SK-N-SH (cell line): ENCODE measurements at regions not wholly inside any gene's neighbourhood (a gene's known extent, or its start where the extent isn't known, plus 50 kb on each side); places are given as distances from the start of the nearest gene placed in this dataset.

ENCODE experiments used
- CTCF ChIA-PET: fragments of 300-600, 350-600 bp; formaldehyde crosslinking; extraction: SDS; loops from one replicate; lab custom pipeline; 2021; lab: Yijun Ruan, JAX
- POLR2A ChIA-PET: fragments of 350-600 bp; sonication (Branson Sonifier 250); formaldehyde crosslinking; extraction: SDS; loops from one replicate; lab custom pipeline; 2020; ENCODE audit warnings: antibody characterized with exemption, inconsistent platforms; lab: Yijun Ruan, JAX
- DNase-seq: peaks from one replicate; pipeline ENCODE4 v3.0.0; 2012
- H2AFZ ChIP-seq: fragments of 200-600 bp; sonication (generic); 2 replicates; pipeline ENCODE4 v1.8.1; 2016; ENCODE audit warnings: antibody characterized with exemption, mild to moderate bottlenecking, low read depth
- H3F3A ChIP-seq: fragments of 200-600 bp; sonication (generic); replicated peaks from 2 replicates; pipeline ENCODE3; 2016; ENCODE audit warnings: antibody characterized with exemption, mild to moderate bottlenecking; ENCODE audit not compliant: insufficient read depth
- H3K27ac ChIP-seq, 2 experiments: fragments of 200-500 bp in 1 of 2; fragments of 200-600 bp in 1 of 2; sonication (Bioruptor generic) in 1 of 2; sonication (generic), shearing (Covaris generic) in 1 of 2; 2 replicates each; pipeline versions ENCODE4 v1.5.1 to v1.6.1; 2014 to 2016; ENCODE audit warnings: low read depth in 2 of 2, inconsistent platforms in 1 of 2, low read length in 1 of 2, mild to moderate bottlenecking in 1 of 2, mixed read lengths in 1 of 2
- H3K27me3 ChIP-seq: fragments of 200-600 bp; sonication (generic), shearing (Covaris generic); 2 replicates; pipeline ENCODE4 v1.6.1; 2016; ENCODE audit warnings: mixed run types; ENCODE audit not compliant: insufficient read depth
- H3K36me3 ChIP-seq, 2 experiments: fragments of 200-500 bp in 1 of 2; fragments of 200-600 bp in 1 of 2; sonication (Bioruptor generic) in 1 of 2; sonication (generic) in 1 of 2; replicated peaks in 1 of 2; 2 replicates each; pipeline versions ENCODE3 to v1.5.1; 2014 to 2016; ENCODE audit warnings: low read length in 1 of 2, mild to moderate bottlenecking in 1 of 2; ENCODE audit not compliant: insufficient read depth in 2 of 2, control insufficient read depth in 1 of 2
- H3K4me1 ChIP-seq, 2 experiments: fragments of 200-500 bp in 1 of 2; fragments of 200-600 bp in 1 of 2; sonication (Bioruptor generic) in 1 of 2; sonication (generic), shearing (Covaris generic) in 1 of 2; 2 replicates each; pipeline versions ENCODE4 v1.5.1 to v1.6.1; 2014 to 2016; ENCODE audit warnings: low read depth in 1 of 2, low read length in 1 of 2, mixed run types in 1 of 2; ENCODE audit not compliant: insufficient read depth in 2 of 2, control insufficient read depth in 1 of 2
- H3K4me2 ChIP-seq: fragments of 200-600 bp; sonication (generic), shearing (Covaris generic); 2 replicates; pipeline ENCODE4 v1.6.1; 2017; ENCODE audit warnings: mixed run types
- H3K4me3 ChIP-seq, 2 experiments: fragments of 200-500 bp in 1 of 2; fragments of 200-600 bp in 1 of 2; sonication (Bioruptor generic) in 1 of 2; sonication (generic), shearing (Covaris generic) in 1 of 2; 2 replicates each; pipeline versions ENCODE4 v1.5.1 to v1.8.1; 2014 to 2016; ENCODE audit warnings: low read depth in 2 of 2, inconsistent platforms in 1 of 2, low read length in 1 of 2, mild to moderate bottlenecking in 1 of 2, mixed read lengths in 1 of 2, moderate library complexity in 1 of 2
- H3K79me2 ChIP-seq: fragments of 200-600 bp; sonication (generic); 2 replicates; pipeline ENCODE4 v1.8.1; 2017; ENCODE audit warnings: mild to moderate bottlenecking; ENCODE audit not compliant: insufficient read depth
- H3K9ac ChIP-seq: fragments of 200-600 bp; sonication (generic); 2 replicates; pipeline ENCODE4 v1.6.1; 2017; ENCODE audit warnings: mixed run types
- H3K9me2 ChIP-seq: fragments of 200-600 bp; sonication (generic); 2 replicates; pipeline ENCODE4 v1.6.1; 2017; ENCODE audit warnings: mixed run types
- H3K9me3 ChIP-seq: fragments of 200-600 bp; sonication (generic); 2 replicates; pipeline ENCODE4 v1.6.1; 2017; ENCODE audit warnings: mixed run types, mild to moderate bottlenecking, moderate library complexity
- H4K20me1 ChIP-seq: fragments of 200-600 bp; sonication (generic); 2 replicates; pipeline ENCODE4 v1.6.1; 2017; ENCODE audit warnings: mild to moderate bottlenecking, mixed run types; ENCODE audit not compliant: insufficient read depth
- ELF1 ChIP-seq: IDR thresholded peaks from 2 replicates; pipeline ENCODE4 v1.4.0; 2012
- EP300 ChIP-seq, 2 experiments: IDR thresholded peaks; 2 replicates each; pipeline versions ENCODE4 v1.4.0 to v1.6.1; 2012; ENCODE audit warnings: borderline replicate concordance in 1 of 2, low read depth in 1 of 2, low read length in 1 of 2
- EZH2phosphoT487 ChIP-seq: fragments of 200-600 bp; sonication (generic); IDR thresholded peaks from 2 replicates; pipeline ENCODE4 v1.6.1; 2017; ENCODE audit warnings: low read depth, mixed run types, mild to moderate bottlenecking, antibody characterized with exemption, moderate library complexity, borderline replicate concordance
- IRF3 ChIP-seq: fragments of 150-350 bp; IDR thresholded peaks from 2 replicates; pipeline ENCODE4 v1.6.1; 2016; ENCODE audit warnings: mild to moderate bottlenecking, low read depth, low read length
- JUND ChIP-seq: IDR thresholded peaks from 2 replicates; pipeline ENCODE4 v1.4.0; 2012
- MAX ChIP-seq: IDR thresholded peaks from 2 replicates; pipeline ENCODE4 v1.4.0; 2012; ENCODE audit warnings: low read depth
- PBX3 ChIP-seq: IDR thresholded peaks from 2 replicates; pipeline ENCODE4; 2012
- SIN3A ChIP-seq: IDR thresholded peaks from 2 replicates; pipeline ENCODE4 v1.6.1; 2012; ENCODE audit warnings: low read depth, mild to moderate bottlenecking, low read length, moderate library complexity, borderline replicate concordance
- SMC3 ChIP-seq: IDR thresholded peaks from 2 replicates; pipeline ENCODE4 v1.6.1; 2012; ENCODE audit warnings: low read depth, low read length, improper control_type of control experiment
- USF1 ChIP-seq: IDR thresholded peaks from 2 replicates; pipeline ENCODE4 v1.4.0; 2012; ENCODE audit warnings: low read depth, borderline replicate concordance
- YY1 ChIP-seq: IDR thresholded peaks from 2 replicates; pipeline ENCODE4 v1.4.0; 2012; ENCODE audit warnings: low read depth, mild to moderate bottlenecking
- WGBS: methylation state at CpG from one replicate; pipeline ENCODE4 v1.1.6; 2017; ENCODE audit warnings: low lambda C conversion rate; 5-methylcytosine and 5-hydroxymethylcytosine counted together

GRCh38 chr7:20033621-20034400 lies 183.4 kb downstream of the MACC1 start (continued):
- TF ChIP-seq YY1 = no peak
- TF ChIP-seq JUND = peak; percentile 58
- TF ChIP-seq EP300 (IDR thresholded peaks at IDR 0.05; ENCODE audit: borderline replicate concordance in 1 of 2, low read depth in 1 of 2, low read length in 1 of 2) = peak in 1 of 2 experiments; percentile 71; a peak in 2 of 4 replicates

GRCh38 chr7:20032741-20033140 lies 184.4 kb downstream of the MACC1 start:
- H3F3A ChIP-seq = peaks cover 9% of the 10 kb centered on the region
- 31% methylated on average over 1 of the region's 1 CpG for WGBS
- no peaks in the 10 kb centered on the region for H3K9me3 ChIP-seq
- no peaks in the 10 kb centered on the region for H3K36me3 ChIP-seq
- H3K9me2 ChIP-seq = no peaks in the 10 kb centered on the region
- ChIA-PET POLR2A (no interaction called here), CTCF (interaction anchor here (1.2 kb wide), 1 partner anchor 165 kb away, joined by 3 read pairs; no protein-coding TSS in a partner anchor)
- H3K9ac ChIP-seq = peak overlapping the region; percentile 40
- H3K27ac ChIP-seq = peak overlapping the region in 1 of 2 experiments; percentile 68; a peak in 2 of 4 replicates
- H3K79me2 ChIP-seq = no peaks in the 10 kb centered on the region
- H4K20me1 ChIP-seq = no peaks in the 10 kb centered on the region
- no peak for TF ChIP-seq YY1
- TF ChIP-seq IRF3 = no peak
- TF ChIP-seq PBX3 = no peak
- no peak for TF ChIP-seq ELF1
- TF ChIP-seq USF1 = no peak
- TF ChIP-seq SIN3A = no peak
- TF ChIP-seq EP300 (IDR thresholded peaks at IDR 0.05; ENCODE audit: borderline replicate concordance in 1 of 2, low read depth in 1 of 2, low read length in 1 of 2) = no peak
- TF ChIP-seq MAX = no peak
- no peak for TF ChIP-seq SMC3
- no peak for TF ChIP-seq EZH2phosphoT487
- H3K4me3 ChIP-seq = no peak overlapping the region
- H2AFZ ChIP-seq = 0 out of 2 replicates have a peak overlapping the region, but pooled peaks have one; percentile 2
- peak overlapping the region; percentile 40; the same call in 1 of the 2 replicates for H3K4me2 ChIP-seq
- no peak for DNase-seq
- H3K27me3 ChIP-seq = no peaks in the 10 kb centered on the region
- H3K4me1 ChIP-seq = peaks cover 0 to 16% of the 10 kb centered on the region in 2 experiments; a peak in 2 of 4 replicates
